H9 (cell line): ENCODE measurements at regions not wholly inside any gene's neighbourhood (a gene's known extent, or its start where the extent isn't known, plus 50 kb on each side); places are given as distances from the start of the nearest gene placed in this dataset.

Source experiments
- DNase-seq: peaks from one replicate; pipeline ENCODE4 v3.0.0-alpha.2; 2017
- H2AFZ ChIP-seq: one replicate; pipeline ENCODE4 v1.6.1; 2013; ENCODE audit warnings: mild to moderate bottlenecking, low read length, control low read depth, moderate library complexity
- H2AK5ac ChIP-seq: 2 replicates; pipeline ENCODE4 v1.6.1; 2013; ENCODE audit warnings: low read length, control low read depth, mixed read lengths; ENCODE audit not compliant: insufficient read length
- H2BK120ac ChIP-seq: one replicate; pipeline ENCODE4 v1.6.1; 2013; ENCODE audit warnings: low read depth, mild to moderate bottlenecking, low read length, control low read depth, inconsistent platforms; ENCODE audit not compliant: poor library complexity, severe bottlenecking
- H2BK12ac ChIP-seq: 2 replicates; pipeline ENCODE4 v1.6.1; 2013; ENCODE audit warnings: low read length, control low read depth, mixed read lengths, low read depth; ENCODE audit not compliant: insufficient read length
- H2BK15ac ChIP-seq: 2 replicates; pipeline ENCODE4 v1.6.1; 2013; ENCODE audit warnings: low read depth, low read length, control low read depth
- H2BK20ac ChIP-seq: one replicate; pipeline ENCODE4 v1.6.1; 2013; ENCODE audit warnings: low read depth, mild to moderate bottlenecking, low read length, control low read depth, inconsistent platforms; ENCODE audit not compliant: poor library complexity, severe bottlenecking
- H2BK5ac ChIP-seq: 2 replicates; pipeline ENCODE4 v1.6.1; 2013; ENCODE audit warnings: low read length, control low read depth, mixed read lengths; ENCODE audit not compliant: insufficient read length
- H3K14ac ChIP-seq: 2 replicates; pipeline ENCODE4 v1.6.1; 2013; ENCODE audit warnings: low read length, control low read depth; ENCODE audit not compliant: insufficient read depth
- H3K18ac ChIP-seq: 2 replicates; pipeline ENCODE4 v1.6.1; 2013; ENCODE audit warnings: low read depth, mild to moderate bottlenecking, mixed read lengths, low read length, control low read depth; ENCODE audit not compliant: insufficient read length
- H3K23ac ChIP-seq: 2 replicates; pipeline ENCODE4 v1.6.1; 2013; ENCODE audit warnings: low read length, control low read depth, mixed read lengths, low read depth; ENCODE audit not compliant: insufficient read length
- H3K23me2 ChIP-seq: 2 replicates; pipeline ENCODE4 v1.6.1; 2013; ENCODE audit warnings: low read depth, mild to moderate bottlenecking, mixed read lengths, low read length, control low read depth; ENCODE audit not compliant: insufficient read length, poor library complexity, severe bottlenecking
- H3K27ac ChIP-seq: 2 replicates; pipeline ENCODE4 v1.5.1; 2013; ENCODE audit warnings: low read length, control low read depth, mixed read lengths, low read depth; ENCODE audit not compliant: insufficient read length
- H3K27me3 ChIP-seq: 2 replicates; pipeline ENCODE4 v1.6.1; 2013; ENCODE audit warnings: low read length, control low read depth, inconsistent platforms; ENCODE audit not compliant: insufficient read depth
- H3K4ac ChIP-seq: 2 replicates; pipeline ENCODE4 v1.6.1; 2013; ENCODE audit warnings: low read depth, mild to moderate bottlenecking, control low read depth, inconsistent platforms, low read length, moderate library complexity
- H3K4me1 ChIP-seq: 2 replicates; pipeline ENCODE4 v1.6.1; 2013; ENCODE audit warnings: low read length, control low read depth, inconsistent platforms; ENCODE audit not compliant: insufficient read depth
- H3K4me2 ChIP-seq: 2 replicates; pipeline ENCODE4 v1.6.1; 2013; ENCODE audit warnings: low read length, control low read depth, mixed read lengths; ENCODE audit not compliant: insufficient read length, insufficient read depth
- H3K56ac ChIP-seq: 2 replicates; pipeline ENCODE4 v1.6.1; 2013; ENCODE audit warnings: low read depth, mild to moderate bottlenecking, mixed read lengths, low read length, control low read depth; ENCODE audit not compliant: insufficient read length
- H3K79me1 ChIP-seq: 2 replicates; pipeline ENCODE4 v1.6.1; 2013; ENCODE audit warnings: low read depth, mild to moderate bottlenecking, moderate library complexity, low read length, control low read depth, inconsistent platforms; ENCODE audit not compliant: insufficient read depth, poor library complexity, severe bottlenecking
- H3K79me2 ChIP-seq: 2 replicates; pipeline ENCODE4 v1.6.1; 2013; ENCODE audit warnings: low read length, control low read depth, inconsistent platforms; ENCODE audit not compliant: insufficient read depth
- H3K9ac ChIP-seq: 2 replicates; pipeline ENCODE4 v1.6.1; 2013; ENCODE audit warnings: low read length, control low read depth, mixed read lengths; ENCODE audit not compliant: insufficient read length; ENCODE audit errors: extremely low read depth
- H3K9me3 ChIP-seq: one replicate; pipeline ENCODE4 v1.6.1; 2013; ENCODE audit warnings: low read depth, low read length, inconsistent platforms; ENCODE audit not compliant: control insufficient read depth
- H3T11ph ChIP-seq: one replicate; pipeline ENCODE4 v1.6.1; 2013; ENCODE audit warnings: mild to moderate bottlenecking, low read length, control low read depth, inconsistent platforms
- H4K20me1 ChIP-seq: one replicate; pipeline ENCODE4 v1.6.1; 2013; ENCODE audit not compliant: control insufficient read depth, insufficient read length, insufficient read depth
- H4K5ac ChIP-seq: 2 replicates; pipeline ENCODE4 v1.6.1; 2013; ENCODE audit warnings: low read depth, mild to moderate bottlenecking, mixed read lengths, low read length, control low read depth; ENCODE audit not compliant: insufficient read length
- H4K8ac ChIP-seq: replicated peaks from 2 replicates; pipeline ENCODE4 v1.6.1; 2013; ENCODE audit warnings: low read length, control low read depth, mixed read lengths, low read depth; ENCODE audit not compliant: insufficient read length
- H4K91ac ChIP-seq: 2 replicates; pipeline ENCODE4 v1.6.1; 2013; ENCODE audit warnings: low read depth, mild to moderate bottlenecking, moderate library complexity, mixed read lengths, low read length, control low read depth; ENCODE audit not compliant: insufficient read length
- H3K27ac Mint-ChIP-seq, 3 experiments: 2 replicates in 2 of 3; 3 replicates in 1 of 3; pipeline ENCODE4 v1.8.0; 2020 to 2021; ENCODE audit warnings: mixed read lengths in 3 of 3, mild to moderate bottlenecking in 1 of 3, moderate library complexity in 1 of 3
- H3K27me3 Mint-ChIP-seq: 2 replicates; pipeline ENCODE4 v1.8.0; 2021; ENCODE audit warnings: low read depth, mild to moderate bottlenecking, moderate library complexity, mixed read lengths
- H3K36me3 Mint-ChIP-seq, 3 experiments: 2 replicates in 2 of 3; 3 replicates in 1 of 3; pipeline ENCODE4 v1.8.0; 2020 to 2021; ENCODE audit warnings: low read depth in 3 of 3, mixed read lengths in 3 of 3; ENCODE audit not compliant: insufficient read depth in 1 of 3
- H3K4me1 Mint-ChIP-seq, 2 experiments: 2 replicates each; pipeline ENCODE4 v1.8.0; 2020; ENCODE audit warnings: mixed read lengths in 2 of 2
- H3K4me3 Mint-ChIP-seq, 2 experiments: 2 replicates in 1 of 2; 3 replicates in 1 of 2; pipeline ENCODE4 v1.8.0; 2020 to 2021; ENCODE audit warnings: mild to moderate bottlenecking in 2 of 2, mixed read lengths in 2 of 2, moderate library complexity in 1 of 2
- H3K9me3 Mint-ChIP-seq, 2 experiments: 2 replicates in 1 of 2; 3 replicates in 1 of 2; pipeline ENCODE4 v1.8.0; 2020; ENCODE audit warnings: mild to moderate bottlenecking in 2 of 2, mixed read lengths in 2 of 2, moderate library complexity in 1 of 2
- CTCF ChIP-seq: fragments of 200-600 bp; sonication (generic); conservative IDR thresholded peaks from 3 replicates; pipeline ENCODE4 v1.8.0; 2021; ENCODE audit warnings: antibody characterized with exemption, mild to moderate bottlenecking
- WGBS: extraction: QIAGEN DNeasy Blood & Tissue Kit; methylation state at CpG from one replicate; pipeline ENCODE4 v1.1.7; 2013; ENCODE audit warnings: missing lambda C conversion rate, low lambda C conversion rate, mixed read lengths; ENCODE audit not compliant: insufficient read length; ENCODE audit errors: extremely low coverage; 5-methylcytosine and 5-hydroxymethylcytosine counted together

- H3K79me1 ChIP-seq = no peaks in the 10 kb centered on the region
- H4K8ac ChIP-seq = no peak overlapping the region
- no peak overlapping the region for H3K4me3 Mint-ChIP-seq
- H2BK120ac ChIP-seq = no peak overlapping the region
- no peak overlapping the region for H3K4me2 ChIP-seq
- no peak overlapping the region for H2AK5ac ChIP-seq
- no peaks in the 10 kb centered on the region for H3K79me2 ChIP-seq
- no peak overlapping the region for H2BK20ac ChIP-seq
- H3K4me1 ChIP-seq = no peaks in the 10 kb centered on the region
- H4K5ac ChIP-seq = no peak overlapping the region
- H4K91ac ChIP-seq = no peak overlapping the region
- H2BK12ac ChIP-seq = no peak overlapping the region
- TF ChIP-seq CTCF = no peak
- H3K9ac ChIP-seq = no peak overlapping the region
- H3K4me1 Mint-ChIP-seq = peaks cover 5% of the 10 kb centered on the region in 2 experiments; a peak in 3 of 4 replicates
- no peak overlapping the region for H3K4ac ChIP-seq
- H3K18ac ChIP-seq = no peak overlapping the region
- no peaks in the 10 kb centered on the region for H3K27me3 ChIP-seq
- no peak overlapping the region for H3T11ph ChIP-seq
- H3K36me3 Mint-ChIP-seq = no peaks in the 10 kb centered on the region
- no peaks in the 10 kb centered on the region for H3K9me3 Mint-ChIP-seq
- H4K20me1 ChIP-seq = no peaks in the 10 kb centered on the region
- WGBS = no CpG with 5 or more reads among the region's 1 CpG
- DNase-seq = no peak
- no peak overlapping the region for H2BK5ac ChIP-seq
- no peak overlapping the region for H2BK15ac ChIP-seq
- H3K27ac Mint-ChIP-seq = no peak overlapping the region
- H3K56ac ChIP-seq = no peak overlapping the region
- H2AFZ ChIP-seq = no peak overlapping the region
- peaks cover 5% of the 10 kb centered on the region for H3K27me3 Mint-ChIP-seq
- no peak overlapping the region for H3K27ac ChIP-seq
- H3K23ac ChIP-seq = no peak overlapping the region
- no peaks in the 10 kb centered on the region for H3K9me3 ChIP-seq
- H3K14ac ChIP-seq = no peak overlapping the region
- H3K23me2 ChIP-seq = no peaks in the 10 kb centered on the region
Observed at GRCh38 chr18:71106701-71107100, 817.9 kb downstream of the SOCS6 start.
